ENCODE measurements at regions not wholly inside any gene's neighbourhood (a gene's known extent, or its start where the extent isn't known, plus 50 kb on each side); places are given as distances from the start of the nearest gene placed in this dataset.
"Not testable (repeated sequence)": the region's sequence is repeated elsewhere in the genome, so short reads cannot be mapped to it uniquely, and the experiment has no call there.

DNA sequence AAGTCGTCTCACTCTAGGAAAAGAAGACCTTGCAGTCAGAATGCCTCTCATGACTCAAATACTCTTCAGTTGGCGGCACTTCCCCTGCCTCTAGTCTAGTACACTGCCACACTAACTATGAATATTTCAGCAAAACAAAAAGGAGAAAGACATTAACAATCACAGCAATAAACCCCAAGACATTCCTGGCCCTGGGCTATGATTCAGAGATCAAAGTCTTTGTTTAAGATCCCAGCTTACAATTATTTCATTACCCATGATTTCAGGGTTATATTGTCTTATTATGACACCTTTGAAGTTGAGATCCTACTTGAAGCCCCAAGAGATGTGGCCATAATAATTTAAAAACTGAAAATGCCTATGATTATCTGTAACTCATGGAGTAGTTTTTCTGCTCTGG is 597.5 kb downstream of the REEP3 start:
- ATAC-seq, result no peak
- TF ChIP-seq PATZ1 (CRISPR knock-in tag; IDR thresholded peaks at IDR 0.05; ENCODE audit: borderline replicate concordance) (no peak), OSR1 (CRISPR knock-in tag; IDR thresholded peaks at IDR 0.05) (no peak), PPARA (CRISPR knock-in tag; IDR thresholded peaks at IDR 0.05; ENCODE audit: borderline replicate concordance) (no peak), ZC3H10 (CRISPR knock-in tag; IDR thresholded peaks at IDR 0.05) (no peak)
- TF ChIP-seq, protein P1, sequence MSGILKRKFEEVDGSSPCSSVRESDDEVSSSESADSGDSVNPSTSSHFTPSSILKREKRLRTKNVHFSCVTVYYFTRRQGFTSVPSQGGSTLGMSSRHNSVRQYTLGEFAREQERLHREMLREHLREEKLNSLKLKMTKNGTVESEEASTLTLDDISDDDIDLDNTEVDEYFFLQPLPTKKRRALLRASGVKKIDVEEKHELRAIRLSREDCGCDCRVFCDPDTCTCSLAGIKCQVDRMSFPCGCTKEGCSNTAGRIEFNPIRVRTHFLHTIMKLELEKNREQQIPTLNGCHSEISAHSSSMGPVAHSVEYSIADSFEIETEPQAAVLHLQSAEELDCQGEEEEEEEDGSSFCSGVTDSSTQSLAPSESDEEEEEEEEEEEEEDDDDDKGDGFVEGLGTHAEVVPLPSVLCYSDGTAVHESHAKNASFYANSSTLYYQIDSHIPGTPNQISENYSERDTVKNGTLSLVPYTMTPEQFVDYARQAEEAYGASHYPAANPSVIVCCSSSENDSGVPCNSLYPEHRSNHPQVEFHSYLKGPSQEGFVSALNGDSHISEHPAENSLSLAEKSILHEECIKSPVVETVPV (CRISPR knock-in tag; IDR thresholded peaks at IDR 0.05), result no peak

DNA sequence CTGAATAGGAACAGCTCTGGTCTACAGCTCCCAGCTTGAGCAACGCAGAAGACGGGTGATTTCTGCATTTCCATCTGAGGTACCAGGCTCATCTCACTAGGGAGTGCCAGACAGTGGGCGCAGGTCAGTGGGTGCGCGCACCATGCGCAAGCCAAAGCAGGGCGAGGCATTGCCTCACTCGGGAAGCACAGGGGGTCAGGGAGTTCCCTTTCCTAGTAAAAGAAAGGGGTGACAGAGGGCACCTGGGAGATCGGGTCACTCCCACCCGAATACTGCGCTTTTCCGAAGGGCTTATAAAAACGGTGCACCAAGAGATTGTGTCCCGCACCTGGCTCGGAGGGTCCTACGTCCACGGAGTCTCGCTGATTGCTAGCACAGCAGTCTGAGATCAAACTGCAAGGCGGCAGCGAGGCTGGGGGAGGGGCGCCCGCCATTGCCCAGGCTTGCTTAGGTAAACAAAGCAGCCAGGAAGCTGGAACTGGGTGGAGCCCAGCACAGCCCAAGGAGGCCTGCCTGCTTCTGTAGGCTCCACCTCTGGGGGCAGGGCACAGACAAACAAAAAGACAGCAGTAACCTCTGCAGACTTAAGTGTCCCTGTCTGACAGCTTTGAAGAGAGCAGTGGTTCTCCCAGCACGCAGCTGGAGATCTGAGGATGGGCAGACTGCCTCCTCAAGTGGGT is 599.2 kb downstream of the REEP3 start:
- not testable (repeated sequence) for ATAC-seq

DNA sequence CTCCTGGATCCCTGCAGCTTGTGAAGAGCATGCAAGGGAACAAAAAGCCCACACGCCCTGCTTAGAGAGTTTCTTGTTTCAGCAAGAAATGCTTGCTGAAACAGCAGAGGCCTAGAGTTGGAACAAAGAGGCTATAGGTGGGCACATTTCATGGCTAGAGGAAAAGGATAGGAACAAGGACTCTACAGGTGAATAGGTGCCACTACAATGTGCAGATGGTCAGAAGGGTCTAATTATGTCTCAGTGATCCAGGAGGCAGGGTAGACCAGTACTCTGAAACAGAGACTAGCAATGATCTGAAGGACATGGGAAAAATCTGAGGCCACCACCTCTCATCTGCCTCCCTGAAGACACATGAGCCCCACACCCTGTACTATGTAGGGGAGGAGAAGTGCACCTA is 609.0 kb downstream of the REEP3 start:
- no peak for ATAC-seq
- TF ChIP-seq ESRRG (CRISPR knock-in tag; IDR thresholded peaks at IDR 0.05) (no peak), ZNF8 (CRISPR knock-in tag; IDR thresholded peaks at IDR 0.05) (no peak), ZNF565 (CRISPR knock-in tag; conservative IDR thresholded peaks at IDR 0.05; ENCODE audit: low read depth) (no peak), ZFP30 (CRISPR knock-in tag; IDR thresholded peaks at IDR 0.05) (no peak), ZC3H10 (CRISPR knock-in tag; IDR thresholded peaks at IDR 0.05) (no peak), ZFP3 (CRISPR knock-in tag; IDR thresholded peaks at IDR 0.05) (no peak), RARB (CRISPR knock-in tag; IDR thresholded peaks at IDR 0.05) (no peak), ISL1 (CRISPR knock-in tag; IDR thresholded peaks at IDR 0.05) (no peak)

GRCh38 chr10:64134676-64135075 is 613.5 kb downstream of the REEP3 start:
- ATAC-seq, result no peak
- TF ChIP-seq, protein P1 (CRISPR knock-in tag; IDR thresholded peaks at IDR 0.05), result no peak
- TF ChIP-seq TOX (CRISPR knock-in tag; IDR thresholded peaks at IDR 0.05; ENCODE audit: borderline replicate concordance), result no peak
- TF ChIP-seq TCF4 (CRISPR knock-in tag; IDR thresholded peaks at IDR 0.05; ENCODE audit: borderline replicate concordance), result no peak
- no peak for TF ChIP-seq POU6F1 (CRISPR knock-in tag; IDR thresholded peaks at IDR 0.05; ENCODE audit: borderline replicate concordance, low read depth)
- TF ChIP-seq OSR1 (CRISPR knock-in tag; IDR thresholded peaks at IDR 0.05), result no peak
- TF ChIP-seq GLIS3 (CRISPR knock-in tag; IDR thresholded peaks at IDR 0.05), result no peak
- no peak for TF ChIP-seq ARNTL (CRISPR knock-in tag; IDR thresholded peaks at IDR 0.05; ENCODE audit: borderline replicate concordance, low read depth)

- ATAC-seq, result no peak
- TF ChIP-seq ARNTL (CRISPR knock-in tag; IDR thresholded peaks at IDR 0.05; ENCODE audit: borderline replicate concordance, low read depth), result no peak
- TF ChIP-seq, protein P2, sequence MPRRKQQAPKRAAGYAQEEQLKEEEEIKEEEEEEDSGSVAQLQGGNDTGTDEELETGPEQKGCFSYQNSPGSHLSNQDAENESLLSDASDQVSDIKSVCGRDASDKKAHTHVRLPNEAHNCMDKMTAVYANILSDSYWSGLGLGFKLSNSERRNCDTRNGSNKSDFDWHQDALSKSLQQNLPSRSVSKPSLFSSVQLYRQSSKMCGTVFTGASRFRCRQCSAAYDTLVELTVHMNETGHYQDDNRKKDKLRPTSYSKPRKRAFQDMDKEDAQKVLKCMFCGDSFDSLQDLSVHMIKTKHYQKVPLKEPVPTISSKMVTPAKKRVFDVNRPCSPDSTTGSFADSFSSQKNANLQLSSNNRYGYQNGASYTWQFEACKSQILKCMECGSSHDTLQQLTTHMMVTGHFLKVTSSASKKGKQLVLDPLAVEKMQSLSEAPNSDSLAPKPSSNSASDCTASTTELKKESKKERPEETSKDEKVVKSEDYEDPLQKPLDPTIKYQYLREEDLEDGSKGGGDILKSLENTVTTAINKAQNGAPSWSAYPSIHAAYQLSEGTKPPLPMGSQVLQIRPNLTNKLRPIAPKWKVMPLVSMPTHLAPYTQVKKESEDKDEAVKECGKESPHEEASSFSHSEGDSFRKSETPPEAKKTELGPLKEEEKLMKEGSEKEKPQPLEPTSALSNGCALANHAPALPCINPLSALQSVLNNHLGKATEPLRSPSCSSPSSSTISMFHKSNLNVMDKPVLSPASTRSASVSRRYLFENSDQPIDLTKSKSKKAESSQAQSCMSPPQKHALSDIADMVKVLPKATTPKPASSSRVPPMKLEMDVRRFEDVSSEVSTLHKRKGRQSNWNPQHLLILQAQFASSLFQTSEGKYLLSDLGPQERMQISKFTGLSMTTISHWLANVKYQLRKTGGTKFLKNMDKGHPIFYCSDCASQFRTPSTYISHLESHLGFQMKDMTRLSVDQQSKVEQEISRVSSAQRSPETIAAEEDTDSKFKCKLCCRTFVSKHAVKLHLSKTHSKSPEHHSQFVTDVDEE (CRISPR knock-in tag; IDR thresholded peaks at IDR 0.05), result no peak
- TF ChIP-seq CSDC2 (CRISPR knock-in tag; IDR thresholded peaks at IDR 0.05), result no peak
- no peak for TF ChIP-seq POU6F1 (CRISPR knock-in tag; IDR thresholded peaks at IDR 0.05; ENCODE audit: borderline replicate concordance, low read depth)
- TF ChIP-seq CREB5 (CRISPR knock-in tag; IDR thresholded peaks at IDR 0.05; ENCODE audit: low read depth), result no peak
- no peak for TF ChIP-seq ZNF8 (CRISPR knock-in tag; IDR thresholded peaks at IDR 0.05)
- TF ChIP-seq OSR1 (CRISPR knock-in tag; IDR thresholded peaks at IDR 0.05), result no peak
- TF ChIP-seq ZFP3 (CRISPR knock-in tag; IDR thresholded peaks at IDR 0.05), result no peak
- TF ChIP-seq GLIS3 (CRISPR knock-in tag; IDR thresholded peaks at IDR 0.05), result no peak
Observed at GRCh38 chr10:64142395-64142794, 621.2 kb downstream of the REEP3 start.
